Heart left ventricle (tissue), 13 donors: ENCODE measurements at regions not wholly inside any gene's neighbourhood (a gene's known extent, or its start where the extent isn't known, plus 50 kb on each side); places are given as distances from the start of the nearest gene placed in this dataset.

ENCODE experiments used
- CTCF ChIP-seq, 12 donors: fragments of 200-600 bp; sonication (generic) in 4 of 12; IDR thresholded peaks; one replicate each; pipeline versions ENCODE4 v1.5.0 to v1.8.0; 2018 to 2022; ENCODE audit warnings: antibody characterized with exemption in 12 of 12, mild to moderate bottlenecking in 5 of 12
- POLR2A ChIP-seq, 2 donors: fragments of 450-650 bp; IDR thresholded peaks; one replicate each; pipeline ENCODE4 v1.6.1; 2017; ENCODE audit warnings: antibody characterized with exemption in 2 of 2, mild to moderate bottlenecking in 2 of 2, moderate library complexity in 2 of 2
- donor health status: ischemic (EF 13 %, LVEDD 7.1; RV severe dilation, severe dysfunction).
- donor health status: DM: no; HTN: yes; CAD: no.
- donor health status: DM: no; HTN: no; CAD: no.
- donor health status: ischemic (EF 25% LVEDD 6.9; RV normal size, moderate dysfunction).
- donor health status: ischemic (EF 25% LVEDD 5.7; RV mildly dilated, moderate dysfunction).
- donor health status: ischemic (EF 35%, LVEDD 5.7; RV mildly dilated, moderate dysfunction).
- donor health status: nonischemic (EF 11% LVEDD 7.7; RV severe dilation, severe dysfunction).
- donor health status: DM: yes; HTN: yes; CAD: no.
- donor health status: PGD.
- donor health status: ischemic (EF 29% LVEDD 5.4; RV normal size, mild dysfunction).
- donor health status: nonischemic (EF 23%, LVEDD 6.1; RV moderate dilation, normal function).

- TF ChIP-seq CTCF (IDR thresholded peaks at IDR 0.05), result no peak
- TF ChIP-seq POLR2A (IDR thresholded peaks at IDR 0.05), result no peak
These were observed 287.8 kb upstream of the SETBP1 start for GRCh38 chr18:44392933-44393332.
